WTC11 (cell line): ENCODE measurements at regions not wholly inside any gene's neighbourhood (a gene's known extent, or its start where the extent isn't known, plus 50 kb on each side); places are given as distances from the start of the nearest gene placed in this dataset.

Source experiments
- AR ChIP-seq: fragments of 250-450 bp; sonication (Bioruptor Pico); IDR thresholded peaks from 2 replicates; pipeline ENCODE4 v1.9.0; 2021; ENCODE audit warnings: mild to moderate bottlenecking
- ATF3 ChIP-seq: sonication (generic); formaldehyde crosslinking; conservative IDR thresholded peaks from 2 replicates; pipeline ENCODE4 v1.8.1; 2022; ENCODE audit warnings: mild to moderate bottlenecking, missing genetic modification reagents
- ATF6 ChIP-seq: sonication (generic); formaldehyde crosslinking; IDR thresholded peaks from 2 replicates; pipeline ENCODE4 v1.8.1; 2023; ENCODE audit warnings: mild to moderate bottlenecking, missing genetic modification reagents
- CTCF ChIP-seq: fragments of 200-600 bp; IDR thresholded peaks from 2 replicates; pipeline ENCODE4 v1.8.0; 2022; ENCODE audit warnings: antibody characterized with exemption
- ESRRA ChIP-seq: sonication (generic); formaldehyde crosslinking; IDR thresholded peaks from 2 replicates; pipeline ENCODE4 v1.8.1; 2022; ENCODE audit warnings: mild to moderate bottlenecking, missing genetic modification reagents, borderline replicate concordance
- NFYB ChIP-seq: sonication (generic); formaldehyde crosslinking; conservative IDR thresholded peaks from 2 replicates; pipeline ENCODE4 v1.8.0; 2022; ENCODE audit warnings: low read depth, missing genetic modification reagents
- USF2 ChIP-seq: sonication (generic); formaldehyde crosslinking; IDR thresholded peaks from 2 replicates; pipeline ENCODE4 v1.8.1; 2023; ENCODE audit warnings: mild to moderate bottlenecking, missing genetic modification reagents, moderate library complexity

- no peak for TF ChIP-seq AR (CRISPR knock-in tag)
- no peak for TF ChIP-seq CTCF
- no peak for TF ChIP-seq ATF3 (CRISPR knock-in tag)
- no peak for TF ChIP-seq NFYB
- TF ChIP-seq USF2 (CRISPR knock-in tag) = no peak
- TF ChIP-seq ATF6 (CRISPR knock-in tag) = no peak
- no peak for TF ChIP-seq ESRRA
These were observed 81.4 kb upstream of the MYLIP start for GRCh38 chr6:16047435-16047990.
